Left renal pelvis (tissue), 4 donors: ENCODE measurements at regions not wholly inside any gene's neighbourhood (a gene's known extent, or its start where the extent isn't known, plus 50 kb on each side); places are given as distances from the start of the nearest gene placed in this dataset.

ENCODE experiments used
- DNase-seq, 4 donors: peaks; one replicate each; pipeline ENCODE4 v3.0.0-alpha.2; 2013; ENCODE audit warnings: low read depth in 4 of 4, low spot score in 3 of 4

GRCh38 chr2:206368484-206368883 is 74.8 kb upstream of the ADAM23 start:
- no peak for DNase-seq

- no peak for DNase-seq
These were observed 74.3 kb upstream of the ADAM23 start for GRCh38 chr2:206368933-206369569.

- no peak for DNase-seq
These were observed 67.4 kb upstream of the ADAM23 start for GRCh38 chr2:206375956-206376355.

GRCh38 chr2:206378835-206379234 is 64.5 kb upstream of the ADAM23 start:
- no peak for DNase-seq

- peak; percentile 22 to 66 (median 44) for DNase-seq
These were observed 64.1 kb upstream of the ADAM23 start for GRCh38 chr2:206379266-206379665.

- DNase-seq: no peak
These were observed 63.4 kb upstream of the ADAM23 start for GRCh38 chr2:206379886-206380285.

GRCh38 chr2:206381881-206382280 is 61.5 kb upstream of the ADAM23 start:
- DNase-seq: no peak

GRCh38 chr2:206383669-206384068 is 59.7 kb upstream of the ADAM23 start:
- no peak for DNase-seq

- DNase-seq: no peak
These were observed 55.5 kb upstream of the ADAM23 start for GRCh38 chr2:206387808-206388207.

GRCh38 chr2:206388698-206389097 is 54.6 kb upstream of the ADAM23 start:
- DNase-seq: no peak

- DNase-seq: no peak
These were observed 54.2 kb upstream of the ADAM23 start for GRCh38 chr2:206389164-206389563.

- no peak for DNase-seq
These were observed 53.2 kb upstream of the ADAM23 start for GRCh38 chr2:206390181-206390580.

GRCh38 chr2:206392118-206392517 is 51.2 kb upstream of the ADAM23 start:
- no peak for DNase-seq
